CD4-positive, alpha-beta T cell treated with Interleukin-10 for 1 hour (primary cell): ENCODE measurements at regions not wholly inside any gene's neighbourhood (a gene's known extent, or its start where the extent isn't known, plus 50 kb on each side); places are given as distances from the start of the nearest gene placed in this dataset.
"Not testable (repeated sequence)": the region's sequence is repeated elsewhere in the genome, so short reads cannot be mapped to it uniquely, and the experiment has no call there.

Experiments used
- DNase-seq: peaks from one replicate; pipeline ENCODE4 v3.0.0-alpha.2; 2020

GRCh38 chr3:162584986-162585385, 1088.4 kb downstream of the OTOL1 start:
- no peak for DNase-seq

GRCh38 chr3:162586591-162586990, 1090.0 kb downstream of the OTOL1 start:
- no peak for DNase-seq

- no peak for DNase-seq
These were observed 1100.6 kb downstream of the OTOL1 start for GRCh38 chr3:162597226-162597625.

- DNase-seq = not testable (repeated sequence)
These were observed 1101.9 kb downstream of the OTOL1 start for GRCh38 chr3:162598500-162598899.

GRCh38 chr3:162599742-162600141, 1103.1 kb downstream of the OTOL1 start:
- DNase-seq = not testable (repeated sequence)

GRCh38 chr3:162601101-162601670, 1104.6 kb downstream of the OTOL1 start:
- no peak for DNase-seq

- DNase-seq = no peak
These were observed 1106.0 kb downstream of the OTOL1 start for GRCh38 chr3:162602619-162603018.

GRCh38 chr3:162605651-162606204, 1109.1 kb downstream of the OTOL1 start:
- no peak for DNase-seq

GRCh38 chr3:162610261-162610660, 1113.7 kb downstream of the OTOL1 start:
- no peak for DNase-seq

GRCh38 chr3:162612991-162613390, 1116.4 kb downstream of the OTOL1 start:
- DNase-seq = no peak

- DNase-seq = no peak
These were observed 1129.6 kb downstream of the OTOL1 start for GRCh38 chr3:162626172-162626571.

GRCh38 chr3:162628531-162628930, 1131.9 kb downstream of the OTOL1 start:
- DNase-seq = no peak

GRCh38 chr3:162629372-162629771, 1132.8 kb downstream of the OTOL1 start:
- DNase-seq = no peak

- DNase-seq = no peak
These were observed 1136.1 kb downstream of the OTOL1 start for GRCh38 chr3:162632672-162633071.

- DNase-seq = not testable (repeated sequence)
These were observed 1143.6 kb downstream of the OTOL1 start for GRCh38 chr3:162640208-162640607.

GRCh38 chr3:162641317-162641716, 1144.7 kb downstream of the OTOL1 start:
- DNase-seq = no peak

GRCh38 chr3:162641907-162642306, 1145.3 kb downstream of the OTOL1 start:
- DNase-seq = no peak

GRCh38 chr3:162643245-162643644, 1146.6 kb downstream of the OTOL1 start:
- no peak for DNase-seq

GRCh38 chr3:162647321-162647720, 1150.7 kb downstream of the OTOL1 start:
- DNase-seq = no peak

- DNase-seq = no peak
These were observed 1161.4 kb downstream of the OTOL1 start for GRCh38 chr3:162658003-162658402.

- no peak for DNase-seq
These were observed 1169.2 kb downstream of the OTOL1 start for GRCh38 chr3:162665684-162666391.

- no peak for DNase-seq
These were observed 1170.2 kb downstream of the OTOL1 start for GRCh38 chr3:162666835-162667234.

- DNase-seq = no peak
These were observed 1173.6 kb downstream of the OTOL1 start for GRCh38 chr3:162670181-162670580.

- DNase-seq = no peak
These were observed 1180.9 kb downstream of the OTOL1 start for GRCh38 chr3:162677475-162677874.

- no peak for DNase-seq
These were observed 1182.3 kb downstream of the OTOL1 start for GRCh38 chr3:162678941-162679340.
